ENCODE measurements at regions not wholly inside any gene's neighbourhood (a gene's known extent, or its start where the extent isn't known, plus 50 kb on each side); places are given as distances from the start of the nearest gene placed in this dataset.

- Histone ChIP-seq H3K27me3 (no peaks in the 10 kb centered on the region), H3K4me3 (no peak overlapping the region), H3K9me3 (no peaks in the 10 kb centered on the region), H3K36me3 (no peaks in the 10 kb centered on the region)
- DNase-seq, result no peak
Observed at GRCh38 chr5:117881426-117882230, 1106.7 kb downstream of the DTWD2 start.

GRCh38 chr5:117880932-117881331 is 1107.4 kb downstream of the DTWD2 start:
- no peaks in the 10 kb centered on the region for H3K27me3 ChIP-seq
- no peak overlapping the region for H3K4me3 ChIP-seq
- DNase-seq, result no peak
- no peaks in the 10 kb centered on the region for H3K9me3 ChIP-seq
- no peaks in the 10 kb centered on the region for H3K36me3 ChIP-seq

- no peaks in the 10 kb centered on the region for H3K9me3 ChIP-seq
- no peak for DNase-seq
- no peaks in the 10 kb centered on the region for H3K36me3 ChIP-seq
- H3K4me3 ChIP-seq, result no peak overlapping the region
- no peaks in the 10 kb centered on the region for H3K27me3 ChIP-seq
Observed at GRCh38 chr5:117877731-117878130, 1110.6 kb downstream of the DTWD2 start.

- no peaks in the 10 kb centered on the region for H3K36me3 ChIP-seq
- no peaks in the 10 kb centered on the region for H3K9me3 ChIP-seq
- no peak overlapping the region for H3K4me3 ChIP-seq
- H3K27me3 ChIP-seq, result no peaks in the 10 kb centered on the region
- DNase-seq, result no peak
Observed at GRCh38 chr5:117872798-117873368, 1115.5 kb downstream of the DTWD2 start.

GRCh38 chr5:117869596-117869995 is 1118.8 kb downstream of the DTWD2 start:
- H3K36me3 ChIP-seq, result no peaks in the 10 kb centered on the region
- no peak overlapping the region for H3K4me3 ChIP-seq
- no peaks in the 10 kb centered on the region for H3K9me3 ChIP-seq
- no peak for DNase-seq
- H3K27me3 ChIP-seq, result no peaks in the 10 kb centered on the region

- Histone ChIP-seq H3K36me3 (no peaks in the 10 kb centered on the region), H3K4me3 (no peak overlapping the region), H3K27me3 (no peaks in the 10 kb centered on the region), H3K9me3 (no peaks in the 10 kb centered on the region)
- DNase-seq, result no peak
Observed at GRCh38 chr5:117863586-117864296, 1124.6 kb downstream of the DTWD2 start.

- no peaks in the 10 kb centered on the region for H3K9me3 ChIP-seq
- no peak overlapping the region for H3K4me3 ChIP-seq
- DNase-seq, result no peak
- no peaks in the 10 kb centered on the region for H3K36me3 ChIP-seq
- no peaks in the 10 kb centered on the region for H3K27me3 ChIP-seq
Observed at GRCh38 chr5:117860550-117860949, 1127.8 kb downstream of the DTWD2 start.

- no peak for DNase-seq
- no peak overlapping the region for H3K4me3 ChIP-seq
- no peaks in the 10 kb centered on the region for H3K9me3 ChIP-seq
Observed at GRCh38 chr5:117859176-117859575, 1129.2 kb downstream of the DTWD2 start.

GRCh38 chr5:117856713-117857112 is 1131.6 kb downstream of the DTWD2 start:
- Histone ChIP-seq H3K4me3 (no peak overlapping the region), H3K27me3 (no peaks in the 10 kb centered on the region), H3K9me3 (no peaks in the 10 kb centered on the region), H3K36me3 (no peaks in the 10 kb centered on the region)
- DNase-seq, result no peak

More at GRCh38 chr5:117859176-117859575, 1129.2 kb downstream of the DTWD2 start:
- Histone ChIP-seq H3K36me3 (no peaks in the 10 kb centered on the region), H3K27me3 (no peaks in the 10 kb centered on the region)

- Histone ChIP-seq H3K4me3 (no peak overlapping the region), H3K9me3 (no peaks in the 10 kb centered on the region), H3K36me3 (no peaks in the 10 kb centered on the region), H3K27me3 (no peaks in the 10 kb centered on the region)
- DNase-seq, result no peak
Observed at GRCh38 chr5:117837786-117838185, 1150.6 kb downstream of the DTWD2 start.

GRCh38 chr5:117833691-117834090 is 1154.7 kb downstream of the DTWD2 start:
- no peak for DNase-seq
- Histone ChIP-seq H3K9me3 (no peaks in the 10 kb centered on the region), H3K27me3 (no peaks in the 10 kb centered on the region), H3K36me3 (no peaks in the 10 kb centered on the region), H3K4me3 (no peak overlapping the region)

GRCh38 chr5:117829646-117830045 is 1158.7 kb downstream of the DTWD2 start:
- Histone ChIP-seq H3K27me3 (no peaks in the 10 kb centered on the region), H3K4me3 (no peak overlapping the region), H3K9me3 (0 out of 2 replicates have a peak, but pooled peaks cover 2% of the 10 kb centered on the region), H3K36me3 (no peaks in the 10 kb centered on the region)
- no peak for DNase-seq

- Histone ChIP-seq H3K9me3 (no peaks in the 10 kb centered on the region), H3K4me3 (no peak overlapping the region), H3K27me3 (no peaks in the 10 kb centered on the region), H3K36me3 (no peaks in the 10 kb centered on the region)
- no peak for DNase-seq
Observed at GRCh38 chr5:117813850-117814249, 1174.5 kb downstream of the DTWD2 start.

GRCh38 chr5:117812861-117813260 is 1175.5 kb downstream of the DTWD2 start:
- H3K9me3 ChIP-seq, result no peaks in the 10 kb centered on the region

GRCh38 chr5:117809251-117809650 is 1179.1 kb downstream of the DTWD2 start:
- Histone ChIP-seq H3K9me3 (no peaks in the 10 kb centered on the region), H3K36me3 (no peaks in the 10 kb centered on the region), H3K4me3 (no peak overlapping the region), H3K27me3 (no peaks in the 10 kb centered on the region)
- no peak for DNase-seq

More at GRCh38 chr5:117812861-117813260, 1175.5 kb downstream of the DTWD2 start:
- no peaks in the 10 kb centered on the region for H3K36me3 ChIP-seq
- H3K27me3 ChIP-seq, result no peaks in the 10 kb centered on the region
- no peak overlapping the region for H3K4me3 ChIP-seq
- DNase-seq, result no peak

- Histone ChIP-seq H3K9me3 (peaks cover 5% of the 10 kb centered on the region; the same call in 1 of the 2 replicates), H3K4me3 (no peak overlapping the region), H3K36me3 (no peaks in the 10 kb centered on the region), H3K27me3 (no peaks in the 10 kb centered on the region)
- no peak for DNase-seq
Observed at GRCh38 chr5:117805058-117805457, 1183.3 kb downstream of the DTWD2 start.

- Histone ChIP-seq H3K36me3 (no peaks in the 10 kb centered on the region), H3K9me3 (peaks cover 5% of the 10 kb centered on the region; the same call in 1 of the 2 replicates), H3K4me3 (no peak overlapping the region), H3K27me3 (no peaks in the 10 kb centered on the region)
- DNase-seq, result no peak
Observed at GRCh38 chr5:117803533-117803932, 1184.8 kb downstream of the DTWD2 start.
